GM12891 (cell line): ENCODE measurements at regions not wholly inside any gene's neighbourhood (a gene's known extent, or its start where the extent isn't known, plus 50 kb on each side); places are given as distances from the start of the nearest gene placed in this dataset.

Experiments
- POLR2A ChIP-seq: IDR thresholded peaks from 2 replicates; pipeline ENCODE4 v1.6.1; 2011; ENCODE audit warnings: low read depth, low read length, control low read depth
- POLR2AphosphoS5 ChIP-seq: IDR thresholded peaks from 2 replicates; pipeline ENCODE4 v1.6.1; 2011; ENCODE audit warnings: low read depth, low read length, control low read depth
- POU2F2 ChIP-seq: IDR thresholded peaks from 2 replicates; pipeline ENCODE4 v1.6.1; 2011; ENCODE audit warnings: low read depth, mild to moderate bottlenecking, control low read depth, low read length, moderate library complexity
- SPI1 ChIP-seq: IDR thresholded peaks from 2 replicates; pipeline ENCODE4 v1.6.1; 2011; ENCODE audit warnings: low read depth, low read length, control low read depth
- TAF1 ChIP-seq: IDR thresholded peaks from 2 replicates; pipeline ENCODE4 v1.6.1; 2011; ENCODE audit warnings: low read depth, low read length, control low read depth

GRCh38 chr2:196314780-196315179, 143.4 kb upstream of the STK17B start:
- no peak for TF ChIP-seq POLR2A
- TF ChIP-seq TAF1: no peak
- TF ChIP-seq POU2F2: no peak
- no peak for TF ChIP-seq POLR2AphosphoS5
- no peak for TF ChIP-seq SPI1
